Hepatocyte (in vitro differentiated cells): ENCODE measurements at regions not wholly inside any gene's neighbourhood (a gene's known extent, or its start where the extent isn't known, plus 50 kb on each side); places are given as distances from the start of the nearest gene placed in this dataset.

Experiments
- DNase-seq: peaks from one replicate; pipeline ENCODE4 v3.0.0-alpha.2; 2016; ENCODE audit warnings: low spot score
- H2AFZ ChIP-seq: fragments of 200-600 bp; sonication (generic); 2 replicates; pipeline ENCODE4 v1.6.0; 2016; ENCODE audit warnings: antibody characterized with exemption, mild to moderate bottlenecking
- H3K27ac ChIP-seq: fragments of 200-600 bp; sonication (generic); 2 replicates; pipeline ENCODE4 v1.5.1; 2016; ENCODE audit warnings: mild to moderate bottlenecking
- H3K27me3 ChIP-seq: fragments of 200-600 bp; sonication (generic); 2 replicates; pipeline ENCODE4 v1.6.1; 2016
- H3K36me3 ChIP-seq: fragments of 200-600 bp; sonication (generic); replicated peaks from 2 replicates; pipeline ENCODE4 v1.5.1; 2016; ENCODE audit warnings: low read depth; ENCODE audit not compliant: insufficient read depth
- H3K4me1 ChIP-seq: fragments of 200-600 bp; sonication (generic); 2 replicates; pipeline ENCODE4 v1.5.1; 2016; ENCODE audit warnings: mild to moderate bottlenecking, moderate library complexity; ENCODE audit not compliant: insufficient read depth
- H3K4me2 ChIP-seq: fragments of 200-600 bp; sonication (generic); 2 replicates; pipeline ENCODE4 v1.6.0; 2016
- H3K4me3 ChIP-seq: fragments of 200-600 bp; sonication (generic); 2 replicates; pipeline ENCODE4 v1.5.1; 2016; ENCODE audit warnings: mild to moderate bottlenecking
- H3K79me2 ChIP-seq: fragments of 200-600 bp; sonication (generic); 2 replicates; pipeline ENCODE4 v1.6.0; 2017; ENCODE audit warnings: mild to moderate bottlenecking
- H3K9me2 ChIP-seq: fragments of 200-600 bp; sonication (generic); replicated peaks from 2 replicates; pipeline ENCODE4 v1.6.0; 2017; ENCODE audit warnings: mild to moderate bottlenecking; ENCODE audit not compliant: insufficient read depth
- H3K9me3 ChIP-seq: fragments of 200-600 bp; sonication (generic); 2 replicates; pipeline ENCODE4 v1.5.1; 2016; ENCODE audit warnings: low read depth, mild to moderate bottlenecking
- H4K20me1 ChIP-seq: fragments of 200-600 bp; sonication (generic); 2 replicates; pipeline ENCODE4 v1.6.0; 2016; ENCODE audit warnings: mild to moderate bottlenecking; ENCODE audit not compliant: insufficient read depth, poor library complexity, severe bottlenecking
- CTCF ChIP-seq: fragments of 200-600 bp; sonication (generic); IDR thresholded peaks from 2 replicates; pipeline ENCODE4 v1.5.1; 2016; ENCODE audit warnings: antibody characterized with exemption, mild to moderate bottlenecking; ENCODE audit not compliant: poor library complexity
- EZH2 ChIP-seq: fragments of 200-600 bp; sonication (generic); IDR thresholded peaks from 2 replicates; pipeline ENCODE4 v1.6.1; 2016; ENCODE audit warnings: antibody characterized with exemption, mild to moderate bottlenecking, borderline replicate concordance
- EZH2phosphoT487 ChIP-seq: fragments of 200-600 bp; sonication (generic); IDR thresholded peaks from one replicate; pipeline ENCODE4 v1.6.1; 2018; ENCODE audit warnings: antibody characterized with exemption, mild to moderate bottlenecking, low read depth, moderate library complexity; ENCODE audit not compliant: unreplicated experiment, severe bottlenecking
- WGBS: methylation state at CpG from one replicate; pipeline ENCODE4 v1.1.6; 2016; ENCODE audit warnings: low lambda C conversion rate; ENCODE audit errors: missing lambda C conversion rate; 5-methylcytosine and 5-hydroxymethylcytosine counted together

DNA sequence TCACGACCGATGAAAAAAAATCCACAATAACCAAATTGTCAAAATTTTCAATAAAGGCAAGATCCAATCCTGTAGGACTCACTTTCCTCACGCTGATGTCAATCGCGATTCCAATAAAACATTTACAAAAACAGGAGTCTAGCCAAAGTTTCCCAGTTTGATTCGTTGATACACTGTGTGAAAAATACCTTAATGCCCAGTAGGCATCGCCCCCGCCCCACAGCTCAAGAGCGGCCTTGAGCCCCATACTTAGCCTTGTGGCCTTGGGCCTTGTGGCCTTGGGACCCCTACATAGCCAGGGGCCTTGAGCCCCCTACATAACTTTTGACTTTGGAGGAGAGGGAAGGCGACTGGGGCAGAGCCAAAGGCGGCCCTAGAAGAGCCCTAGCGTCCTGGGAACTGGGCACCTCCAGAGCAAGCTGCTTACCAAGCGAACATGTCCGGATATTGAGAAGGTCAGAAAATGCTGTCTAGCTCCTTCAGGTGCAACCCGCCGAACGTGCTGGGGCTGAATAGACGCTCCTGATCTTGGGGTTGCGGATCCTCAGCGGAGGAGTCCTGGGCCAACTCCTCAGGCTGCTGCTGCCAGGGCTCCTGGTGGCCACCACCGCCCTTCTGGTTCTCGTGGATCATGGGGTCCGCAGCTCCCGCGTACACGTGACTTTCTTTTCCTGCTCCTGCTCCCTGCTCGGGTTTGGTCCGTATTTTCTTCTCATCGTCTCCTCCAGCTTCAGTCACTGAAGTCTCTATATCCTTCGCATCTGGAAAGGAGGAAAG lies 62.9 kb downstream of the RHOXF2B start:
- TF ChIP-seq CTCF (no peak), EZH2 (no peak), EZH2phosphoT487 (no peak)
- H3K27me3 ChIP-seq = peaks cover 38% of the 10 kb centered on the region

DNA sequence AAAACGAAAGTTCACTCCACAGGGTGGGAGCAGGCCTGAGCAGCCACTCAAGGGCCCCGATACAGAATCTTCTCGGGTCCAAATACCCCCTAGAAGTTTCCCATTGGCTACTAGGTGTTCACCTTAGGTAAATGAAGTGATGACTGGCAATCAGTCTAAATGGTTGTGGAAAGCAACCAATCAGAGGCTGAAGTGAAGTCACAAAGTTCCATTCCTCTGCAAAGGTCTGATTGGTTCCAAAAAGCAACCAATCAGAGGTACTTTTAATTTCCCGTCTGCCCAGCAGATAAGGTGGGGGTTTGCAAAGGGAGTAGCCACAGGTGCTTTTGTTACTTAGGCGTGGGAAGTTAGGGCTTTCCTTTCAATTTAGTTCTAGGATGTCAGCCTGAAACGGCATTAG lies 58.2 kb upstream of the NKAP start:
- no peaks in the 10 kb centered on the region for H3K79me2 ChIP-seq
- H3K4me2 ChIP-seq = no peak overlapping the region
- H3K4me1 ChIP-seq = no peaks in the 10 kb centered on the region
- H3K36me3 ChIP-seq = no peaks in the 10 kb centered on the region
- H2AFZ ChIP-seq = no peak overlapping the region
- H4K20me1 ChIP-seq = no peaks in the 10 kb centered on the region
- peaks cover 57% of the 10 kb centered on the region for H3K27me3 ChIP-seq
- no peak for TF ChIP-seq EZH2phosphoT487
- TF ChIP-seq CTCF = no peak
- TF ChIP-seq EZH2 = no peak
- H3K9me2 ChIP-seq = no peaks in the 10 kb centered on the region
- 55% methylated on average over 6 of the region's 6 CpGs for WGBS
- no peak overlapping the region for H3K27ac ChIP-seq
- no peaks in the 10 kb centered on the region for H3K9me3 ChIP-seq
- no peak overlapping the region for H3K4me3 ChIP-seq
- DNase-seq = no peak

More for the DNA sequence above, 62.9 kb downstream of the RHOXF2B start:
- H3K4me1 ChIP-seq = no peaks in the 10 kb centered on the region
- H4K20me1 ChIP-seq = no peaks in the 10 kb centered on the region
- H3K4me3 ChIP-seq = no peak overlapping the region
- H3K9me3 ChIP-seq = no peaks in the 10 kb centered on the region
- H3K79me2 ChIP-seq = no peaks in the 10 kb centered on the region
- peak overlapping the region; percentile 85 for H3K4me2 ChIP-seq
- 62% methylated on average over 30 of the region's 30 CpGs for WGBS
- no peaks in the 10 kb centered on the region for H3K9me2 ChIP-seq
- DNase-seq = no peak
- peak overlapping the region; percentile 20 for H2AFZ ChIP-seq
- no peak overlapping the region for H3K27ac ChIP-seq
- no peaks in the 10 kb centered on the region for H3K36me3 ChIP-seq

DNA sequence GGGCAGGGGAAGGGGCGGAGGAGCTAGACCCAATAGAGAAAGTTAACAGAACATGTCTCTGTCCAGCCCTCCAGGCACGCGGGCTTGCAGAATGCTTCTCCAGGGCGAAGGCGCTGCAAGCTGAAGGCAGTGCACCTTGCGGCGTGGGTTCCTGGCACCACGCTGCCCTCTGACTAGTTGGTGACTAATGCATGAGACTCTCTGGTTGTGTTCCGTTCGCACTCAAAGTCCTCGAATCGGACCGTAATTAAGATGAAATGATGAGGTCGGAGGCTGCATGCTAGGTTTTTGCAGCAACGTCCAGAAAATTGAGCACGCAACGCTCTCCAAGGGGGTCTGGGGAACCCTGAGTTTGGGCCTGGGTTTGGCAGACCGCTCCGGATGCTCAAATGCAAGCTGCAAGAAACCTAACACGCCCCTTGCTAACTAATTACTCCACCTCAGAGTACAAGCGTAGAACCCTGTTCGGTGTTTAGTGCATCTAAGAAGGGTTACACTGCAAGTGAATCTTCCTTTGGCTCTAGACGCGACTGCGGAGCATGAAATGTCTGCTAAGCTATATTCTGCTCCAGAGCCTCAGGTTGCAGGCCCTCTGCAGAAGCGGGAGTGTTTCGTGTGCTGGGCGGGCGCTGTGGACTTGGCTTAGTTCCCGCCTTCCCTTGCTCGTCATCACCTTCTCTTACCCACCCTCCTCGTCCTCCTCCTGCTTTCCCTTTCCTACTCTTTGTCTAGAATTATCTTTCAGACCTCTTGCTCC lies 57.1 kb upstream of the NKAP start:
- no peaks in the 10 kb centered on the region for H3K79me2 ChIP-seq
- H3K27me3 ChIP-seq = peaks cover 68% of the 10 kb centered on the region
- DNase-seq = peak; percentile 14
- H3K4me3 ChIP-seq = no peak overlapping the region
- no peaks in the 10 kb centered on the region for H3K9me3 ChIP-seq
- 50% methylated on average over 32 of the region's 32 CpGs for WGBS
- H2AFZ ChIP-seq = no peak overlapping the region
- no peaks in the 10 kb centered on the region for H3K9me2 ChIP-seq
- peak overlapping the region; percentile 57 for H3K4me2 ChIP-seq
- TF ChIP-seq EZH2phosphoT487 = no peak
- TF ChIP-seq CTCF = no peak
- no peak for TF ChIP-seq EZH2
- H3K4me1 ChIP-seq = no peaks in the 10 kb centered on the region
- no peaks in the 10 kb centered on the region for H4K20me1 ChIP-seq
- no peaks in the 10 kb centered on the region for H3K36me3 ChIP-seq
- H3K27ac ChIP-seq = no peak overlapping the region
